Neuronal stem cell (in vitro differentiated cells): ENCODE measurements at regions not wholly inside any gene's neighbourhood (a gene's known extent, or its start where the extent isn't known, plus 50 kb on each side); places are given as distances from the start of the nearest gene placed in this dataset.

Experiments used
- DNase-seq: peaks from one replicate; pipeline ENCODE4 v3.0.0-alpha.2; 2013; ENCODE audit warnings: low spot score
- H2AFZ ChIP-seq: one replicate; pipeline ENCODE4 v1.6.1; 2013; ENCODE audit warnings: mild to moderate bottlenecking, low read length, inconsistent platforms
- H2AK5ac ChIP-seq: 2 replicates; pipeline ENCODE4 v1.6.1; 2013; ENCODE audit warnings: low read depth, mild to moderate bottlenecking, inconsistent platforms, low read length, moderate library complexity, mixed read lengths
- H2BK120ac ChIP-seq: 2 replicates; pipeline ENCODE4 v1.6.1; 2013; ENCODE audit warnings: low read depth, mild to moderate bottlenecking, inconsistent platforms, low read length, moderate library complexity, mixed read lengths
- H2BK12ac ChIP-seq: one replicate; pipeline ENCODE4 v1.6.1; 2013; ENCODE audit warnings: low read length, inconsistent platforms
- H2BK15ac ChIP-seq: 2 replicates; pipeline ENCODE4 v1.6.1; 2013; ENCODE audit warnings: mild to moderate bottlenecking, low read length, inconsistent platforms, mixed read lengths
- H2BK5ac ChIP-seq: one replicate; pipeline ENCODE4 v1.6.1; 2013; ENCODE audit warnings: inconsistent platforms, mild to moderate bottlenecking, low read length, moderate library complexity
- H3K14ac ChIP-seq: one replicate; pipeline ENCODE4 v1.6.1; 2013; ENCODE audit warnings: low read length, inconsistent platforms
- H3K18ac ChIP-seq: 2 replicates; pipeline ENCODE4 v1.6.1; 2013; ENCODE audit warnings: low read length, inconsistent platforms
- H3K23ac ChIP-seq: 2 replicates; pipeline ENCODE4 v1.6.1; 2013; ENCODE audit warnings: low read depth, mild to moderate bottlenecking, mixed read lengths, low read length, inconsistent platforms; ENCODE audit not compliant: poor library complexity
- H3K27ac ChIP-seq: replicated peaks from 3 replicates; pipeline ENCODE4 v1.5.1; 2013; ENCODE audit warnings: low read length, inconsistent platforms
- H3K27me3 ChIP-seq, 3 experiments: 2 replicates each; pipeline ENCODE4 v1.6.1; 2013; ENCODE audit warnings: low read length in 3 of 3, mild to moderate bottlenecking in 2 of 3, inconsistent platforms in 1 of 3, low read depth in 1 of 3, mixed read lengths in 1 of 3, moderate library complexity in 1 of 3; ENCODE audit not compliant: control insufficient read depth in 3 of 3, insufficient read depth in 3 of 3
- H3K36me3 ChIP-seq, 2 donors: replicated peaks in 1 of 2; 2 replicates each; pipeline ENCODE4 v1.6.1; 2013; ENCODE audit warnings: low read length in 2 of 2; ENCODE audit not compliant: control insufficient read depth in 2 of 2, insufficient read depth in 2 of 2
- H3K4ac ChIP-seq: 2 replicates; pipeline ENCODE4 v1.6.1; 2013; ENCODE audit warnings: inconsistent platforms, mild to moderate bottlenecking, low read length, moderate library complexity
- H3K4me1 ChIP-seq, 2 donors: 1 replicate in 1 of 2; 2 replicates in 1 of 2; pipeline ENCODE4 v1.6.1; 2013; ENCODE audit warnings: low read length in 2 of 2, low read depth in 1 of 2; ENCODE audit not compliant: control insufficient read depth in 2 of 2, insufficient read depth in 1 of 2
- H3K4me2 ChIP-seq: one replicate; pipeline ENCODE4 v1.6.1; 2013; ENCODE audit warnings: mild to moderate bottlenecking, low read length, inconsistent platforms; ENCODE audit not compliant: insufficient read depth, poor library complexity, severe bottlenecking
- H3K4me3 ChIP-seq, 2 donors: 2 replicates each; pipeline ENCODE4 v1.5.1; 2013; ENCODE audit warnings: low read length in 2 of 2, mild to moderate bottlenecking in 2 of 2, inconsistent platforms in 1 of 2, moderate library complexity in 1 of 2
- H3K79me1 ChIP-seq: one replicate; pipeline ENCODE4 v1.6.1; 2013; ENCODE audit warnings: low read depth, mild to moderate bottlenecking, inconsistent platforms, low read length, moderate library complexity
- H3K9ac ChIP-seq: one replicate; pipeline ENCODE4 v1.6.1; 2013; ENCODE audit warnings: mild to moderate bottlenecking, low read depth, low read length, inconsistent platforms; ENCODE audit not compliant: poor library complexity
- H3K9me3 ChIP-seq, 2 donors: replicated peaks in 1 of 2; 2 replicates each; pipeline versions ENCODE3 to v1.6.1; 2013; ENCODE audit warnings: low read length in 2 of 2, mild to moderate bottlenecking in 2 of 2, inconsistent platforms in 1 of 2, low read depth in 1 of 2, mixed read lengths in 1 of 2, moderate library complexity in 1 of 2; ENCODE audit not compliant: control insufficient read depth in 2 of 2, insufficient read depth in 1 of 2
- H4K8ac ChIP-seq: one replicate; pipeline ENCODE4 v1.6.1; 2013; ENCODE audit warnings: low read depth, mild to moderate bottlenecking, inconsistent platforms, low read length, moderate library complexity
- H4K91ac ChIP-seq: one replicate; pipeline ENCODE4 v1.6.1; 2013; ENCODE audit warnings: low read length, low read depth, mild to moderate bottlenecking, inconsistent platforms; ENCODE audit not compliant: poor library complexity
- WGBS, 2 donors: extraction: QIAGEN DNeasy Blood & Tissue Kit; methylation state at CpG; one replicate each; pipeline ENCODE4 v1.1.7; 2013; ENCODE audit warnings: missing lambda C conversion rate in 2 of 2, mixed read lengths in 1 of 2; ENCODE audit not compliant: insufficient read length in 2 of 2, insufficient replicate concordance in 1 of 2; ENCODE audit errors: extremely low coverage in 2 of 2; 5-methylcytosine and 5-hydroxymethylcytosine counted together

- no CpG with 5 or more reads among the region's 2 CpGs for WGBS, 2 donors
- H2BK5ac ChIP-seq = no peak overlapping the region
- H3K4ac ChIP-seq = no peak overlapping the region
- H3K4me1 ChIP-seq = peaks cover 0 to 5% of the 10 kb centered on the region in 2 donors
- H3K9me3 ChIP-seq = no peaks in the 10 kb centered on the region
- no peak overlapping the region for H2BK15ac ChIP-seq
- H4K91ac ChIP-seq = no peak overlapping the region
- H3K27ac ChIP-seq = no peak overlapping the region
- no peak overlapping the region for H3K9ac ChIP-seq
- H3K4me2 ChIP-seq = no peak overlapping the region
- H3K79me1 ChIP-seq = no peaks in the 10 kb centered on the region
- no peak overlapping the region for H2AK5ac ChIP-seq
- H3K23ac ChIP-seq = no peak overlapping the region
- H3K4me3 ChIP-seq = no peak overlapping the region
- no peak overlapping the region for H3K18ac ChIP-seq
- no peak overlapping the region for H3K14ac ChIP-seq
- no peak overlapping the region for H2BK120ac ChIP-seq
- no peak overlapping the region for H2AFZ ChIP-seq
- H4K8ac ChIP-seq = no peak overlapping the region
- H3K27me3 ChIP-seq = peaks cover 0 to 36% (median 0%) of the 10 kb centered on the region in 3 experiments
- H2BK12ac ChIP-seq = no peak overlapping the region
- DNase-seq = no peak
- no peaks in the 10 kb centered on the region for H3K36me3 ChIP-seq
These were observed 57.6 kb upstream of the ATP11B start for GRCh38 chr3:182735672-182736071.

- Histone ChIP-seq H2BK12ac (no peak overlapping the region), H3K27ac (no peak overlapping the region), H3K9me3 (no peaks in the 10 kb centered on the region), H3K9ac (no peak overlapping the region), H4K8ac (no peak overlapping the region), H3K18ac (no peak overlapping the region), H3K14ac (no peak overlapping the region), H3K79me1 (no peaks in the 10 kb centered on the region), H3K36me3 (no peaks in the 10 kb centered on the region), H3K4me2 (no peak overlapping the region), H2AFZ (no peak overlapping the region), H2BK120ac (no peak overlapping the region), H3K4me1 (peaks cover 0 to 7% of the 10 kb centered on the region in 2 donors), H2BK15ac (no peak overlapping the region), H3K27me3 (peaks cover 0 to 34% (median 0%) of the 10 kb centered on the region in 3 experiments), H3K4me3 (no peak overlapping the region), H3K4ac (no peak overlapping the region), H3K23ac (no peak overlapping the region), H2BK5ac (no peak overlapping the region), H2AK5ac (no peak overlapping the region), H4K91ac (no peak overlapping the region)
- WGBS, 2 donors = no CpG with 5 or more reads among the region's 2 CpGs
- no peak for DNase-seq
These were observed 55.5 kb upstream of the ATP11B start for GRCh38 chr3:182737825-182738224.

- Histone ChIP-seq H2AK5ac (no peak overlapping the region), H3K4me1 (peaks cover 0 to 7% of the 10 kb centered on the region in 2 donors), H2BK5ac (no peak overlapping the region), H2BK12ac (no peak overlapping the region), H2AFZ (no peak overlapping the region), H3K79me1 (no peaks in the 10 kb centered on the region), H3K4ac (no peak overlapping the region), H4K8ac (no peak overlapping the region), H3K9me3 (no peaks in the 10 kb centered on the region), H2BK15ac (no peak overlapping the region), H3K14ac (no peak overlapping the region), H3K27ac (no peak overlapping the region), H3K4me2 (no peak overlapping the region), H3K36me3 (no peaks in the 10 kb centered on the region), H3K23ac (no peak overlapping the region), H3K4me3 (no peak overlapping the region), H2BK120ac (no peak overlapping the region), H3K18ac (no peak overlapping the region), H3K9ac (no peak overlapping the region), H3K27me3 (peaks cover 0 to 34% (median 0%) of the 10 kb centered on the region in 3 experiments), H4K91ac (no peak overlapping the region)
- DNase-seq = no peak
- no CpG with 5 or more reads among the region's 6 CpGs for WGBS, 2 donors
These were observed 54.5 kb upstream of the ATP11B start for GRCh38 chr3:182738583-182739411.

GRCh38 chr3:182739619-182740018, 53.7 kb upstream of the ATP11B start:
- H3K4me1 ChIP-seq = peaks cover 0 to 7% of the 10 kb centered on the region in 2 donors
- no peak overlapping the region for H3K4me3 ChIP-seq
- H3K79me1 ChIP-seq = no peaks in the 10 kb centered on the region
- H2BK15ac ChIP-seq = no peak overlapping the region
- no peak overlapping the region for H3K18ac ChIP-seq
- DNase-seq = no peak
- no peak overlapping the region for H2AFZ ChIP-seq
- no peaks in the 10 kb centered on the region for H3K9me3 ChIP-seq
- peaks cover 0 to 30% (median 0%) of the 10 kb centered on the region in 3 experiments for H3K27me3 ChIP-seq
- H4K91ac ChIP-seq = no peak overlapping the region
- H4K8ac ChIP-seq = no peak overlapping the region
- no peak overlapping the region for H3K23ac ChIP-seq
- H2BK120ac ChIP-seq = no peak overlapping the region
- no peak overlapping the region for H3K9ac ChIP-seq
- no peak overlapping the region for H2AK5ac ChIP-seq
- no peak overlapping the region for H3K4ac ChIP-seq
- no peak overlapping the region for H2BK12ac ChIP-seq
- no peaks in the 10 kb centered on the region for H3K36me3 ChIP-seq
- no peak overlapping the region for H2BK5ac ChIP-seq
- WGBS, 2 donors = no CpG with 5 or more reads among the region's 3 CpGs
- H3K4me2 ChIP-seq = no peak overlapping the region
- H3K27ac ChIP-seq = no peak overlapping the region
- no peak overlapping the region for H3K14ac ChIP-seq
